Endothelial cell of umbilical vein (primary cell): ENCODE measurements at regions not wholly inside any gene's neighbourhood (a gene's known extent, or its start where the extent isn't known, plus 50 kb on each side); places are given as distances from the start of the nearest gene placed in this dataset.

ENCODE experiments used
- BruUV-seq: library from RNA; stranded (reverse); fragments of 400-500 nt; replicated peaks from 2 replicates; lab custom pipeline; 2021; lab: Mats Ljungman, UMichigan
- CTCF ChIA-PET: fragments of 300-600, 350-600 bp; sonication (Branson Sonifier 250); formaldehyde crosslinking; loops from one replicate; lab custom pipeline; 2021; ENCODE audit warnings: antibody characterized with exemption, inconsistent platforms; lab: Charles Lee
- POLR2A ChIA-PET: fragments of 300-600, 350-600 bp; sonication (Branson Sonifier 250); formaldehyde crosslinking; loops from one replicate; lab custom pipeline; 2021; ENCODE audit warnings: antibody characterized with exemption, inconsistent platforms; lab: Charles Lee
- DNase-seq: peaks from one replicate; pipeline ENCODE4 v3.0.0-alpha.2; 2011; ENCODE audit warnings: low read depth, low spot score
- FAIRE-seq: peaks from 2 replicates; lab custom pipeline; 2011; peaks lifted over from hg19 to GRCh38; lab: Jason Lieb, UNC
- H2AFZ ChIP-seq: 2 replicates; pipeline ENCODE4 v1.6.0; 2012; ENCODE audit warnings: low read depth, low read length, control low read depth, inconsistent platforms
- H3K27ac ChIP-seq: 2 replicates; pipeline ENCODE4 v1.5.1; 2011; ENCODE audit warnings: low read depth, mild to moderate bottlenecking, control low read depth, low read length, moderate library complexity; ENCODE audit not compliant: insufficient read depth
- H3K27me3 ChIP-seq, 2 experiments: 2 replicates each; pipeline versions ENCODE4 v1.6.0 to v1.6.1; 2011; ENCODE audit warnings: low read length in 2 of 2, mixed read lengths in 1 of 2; ENCODE audit not compliant: control insufficient read depth in 2 of 2, insufficient read depth in 2 of 2
- H3K36me3 ChIP-seq, 2 experiments: 2 replicates in 1 of 2; 3 replicates in 1 of 2; pipeline ENCODE4 v1.5.1; 2011; ENCODE audit warnings: low read length in 2 of 2, mild to moderate bottlenecking in 1 of 2, moderate library complexity in 1 of 2; ENCODE audit not compliant: control insufficient read depth in 2 of 2, insufficient read depth in 2 of 2; ENCODE audit errors: extremely low read depth in 1 of 2
- H3K4me1 ChIP-seq: 3 replicates; pipeline ENCODE4 v1.5.1; 2011; ENCODE audit warnings: mild to moderate bottlenecking, low read length; ENCODE audit not compliant: control insufficient read depth, insufficient read depth; ENCODE audit errors: extremely low read depth
- H3K4me2 ChIP-seq: 2 replicates; pipeline ENCODE4 v1.6.1; 2011; ENCODE audit warnings: low read length, control low read depth, mixed read lengths; ENCODE audit not compliant: insufficient read depth
- H3K4me3 ChIP-seq, 3 experiments: fragments of 200-600 bp in 1 of 3; sonication (generic), shearing (Covaris generic) in 1 of 3; replicated peaks in 1 of 3; 2 replicates each; pipeline ENCODE4 v1.5.1; 2011 to 2016; ENCODE audit warnings: control low read depth in 3 of 3, low read length in 3 of 3, mild to moderate bottlenecking in 2 of 3, inconsistent platforms in 1 of 3, low read depth in 1 of 3, moderate library complexity in 1 of 3; ENCODE audit not compliant: insufficient read depth in 1 of 3
- H3K79me2 ChIP-seq: 2 replicates; pipeline ENCODE4 v1.6.0; 2012; ENCODE audit warnings: low read length, inconsistent platforms; ENCODE audit not compliant: control insufficient read depth, insufficient read depth
- H3K9ac ChIP-seq: replicated peaks from 2 replicates; pipeline ENCODE3; 2011; ENCODE audit warnings: low read length, control low read depth; ENCODE audit not compliant: insufficient read depth; ENCODE audit errors: extremely low read depth
- H3K9me1 ChIP-seq: replicated peaks from 3 replicates; pipeline ENCODE4 v1.6.0; 2011; ENCODE audit warnings: mild to moderate bottlenecking, low read length; ENCODE audit not compliant: control insufficient read depth, insufficient read depth; ENCODE audit errors: extremely low read depth
- H3K9me3 ChIP-seq: replicated peaks from 2 replicates; pipeline ENCODE4 v1.5.1; 2012; ENCODE audit warnings: low read length, inconsistent platforms; ENCODE audit not compliant: control insufficient read depth, insufficient read depth
- H4K20me1 ChIP-seq: replicated peaks from 2 replicates; pipeline ENCODE3; 2011; ENCODE audit warnings: mild to moderate bottlenecking, low read length; ENCODE audit not compliant: control insufficient read depth, insufficient read depth; ENCODE audit errors: extremely low read depth
- EZH2 ChIP-seq: IDR thresholded peaks from 2 replicates; pipeline ENCODE4 v1.6.1; 2012; ENCODE audit warnings: borderline replicate concordance, low read depth, mild to moderate bottlenecking, moderate library complexity, low read length, inconsistent platforms; ENCODE audit not compliant: severe bottlenecking
- FOS ChIP-seq: IDR thresholded peaks from 2 replicates; pipeline ENCODE4 v1.6.1; 2011; ENCODE audit warnings: mild to moderate bottlenecking, low read length, moderate library complexity, borderline replicate concordance; ENCODE audit not compliant: insufficient read depth
- GATA2 ChIP-seq: IDR thresholded peaks from 2 replicates; pipeline ENCODE4 v1.7.0; 2011; ENCODE audit warnings: low read depth, mild to moderate bottlenecking, moderate library complexity, mixed read lengths, low read length; ENCODE audit not compliant: insufficient read length, insufficient read depth
- JUN ChIP-seq: IDR thresholded peaks from 2 replicates; pipeline ENCODE4 v1.6.1; 2011; ENCODE audit warnings: borderline replicate concordance, low read depth; ENCODE audit not compliant: insufficient read length, insufficient read depth
- MYC ChIP-seq: IDR thresholded peaks from one replicate; pipeline ENCODE4 v1.6.1; 2011; ENCODE audit warnings: mild to moderate bottlenecking, low read depth, low read length
- POLR2A ChIP-seq: IDR thresholded peaks from 2 replicates; pipeline ENCODE4 v1.6.1; 2012; ENCODE audit warnings: low read depth, mild to moderate bottlenecking, control low read depth, low read length
- POLR2AphosphoS5 ChIP-seq: IDR thresholded peaks from 2 replicates; pipeline ENCODE4 v1.6.1; 2012; ENCODE audit warnings: low read depth, mild to moderate bottlenecking, control low read depth, low read length, moderate library complexity; ENCODE audit not compliant: insufficient read depth
- dilution Hi-C: fragments of 300-500 bp; cut with MboI; formaldehyde crosslinking; loops from one replicate; pipeline ENCODE4 v1.15.0; 2019; ENCODE audit warnings: low sequenced_read_pairs; ENCODE audit not compliant: extremely low pct_ligation_motif_present
- intact Hi-C: fragments of 100-400 bp; cut with micrococcal nuclease; formaldehyde crosslinking; loops from one replicate; pipeline ENCODE4 v1.10.0; 2022
- TF ChIP-seq, protein P1 (sequence below): IDR thresholded peaks from 2 replicates; pipeline ENCODE4 v1.6.1; 2011; ENCODE audit not compliant: insufficient read depth, insufficient read length
- TF ChIP-seq, protein P2 (sequence below), 2 donors: IDR thresholded peaks; 1 replicate in 1 of 2; 2 replicates in 1 of 2; pipeline ENCODE4 v1.5.1; 2011; ENCODE audit warnings: low read length in 2 of 2, mild to moderate bottlenecking in 2 of 2, moderate library complexity in 2 of 2, control low read depth in 1 of 2, inconsistent platforms in 1 of 2, low read depth in 1 of 2; ENCODE audit not compliant: insufficient read depth in 1 of 2; ENCODE audit errors: extremely low read depth in 1 of 2

DNA sequence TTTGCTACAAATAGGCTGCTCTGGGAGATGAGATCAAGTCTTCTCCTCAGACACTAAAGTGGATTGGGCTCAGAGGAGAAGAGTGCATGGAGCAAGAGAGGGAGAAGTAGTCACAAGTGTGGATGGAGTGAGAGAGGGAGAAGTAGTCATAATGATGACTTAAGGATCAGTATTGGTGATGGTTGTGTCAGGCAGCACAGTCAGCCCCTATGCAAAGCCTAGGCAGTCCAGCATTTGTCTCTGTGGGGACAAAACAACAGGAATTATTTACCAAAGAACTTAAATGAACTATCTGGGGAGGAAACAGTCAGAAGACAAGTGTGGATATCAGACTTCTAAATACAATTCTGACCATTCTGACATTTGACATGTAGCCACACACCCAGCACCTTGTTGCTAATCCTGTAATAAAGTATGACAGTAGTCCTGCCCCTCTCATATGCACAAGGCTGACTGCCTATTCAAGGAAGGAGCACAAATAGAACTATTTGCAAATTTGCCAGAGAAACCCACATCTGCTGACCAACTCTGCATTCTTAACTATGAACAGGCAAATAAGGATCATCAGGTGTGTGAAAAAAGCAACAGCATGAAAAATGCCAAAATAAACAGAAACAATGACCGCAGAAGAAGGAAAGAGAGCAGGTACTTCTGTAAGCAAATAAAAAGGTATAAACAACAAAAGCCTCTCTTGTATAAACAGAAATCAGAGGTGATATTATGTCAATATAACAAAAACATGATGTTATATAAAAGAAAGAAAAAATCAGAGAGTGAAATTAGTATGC lies 1597.9 kb upstream of the ACVR2A start:
- no peaks in the 10 kb centered on the region for H3K36me3 ChIP-seq
- H3K27me3 ChIP-seq: no peaks in the 10 kb centered on the region
- H3K9ac ChIP-seq: no peak overlapping the region
- H2AFZ ChIP-seq: no peak overlapping the region
- BruUV-seq: no TSS peak
- H3K79me2 ChIP-seq: no peaks in the 10 kb centered on the region
- ChIA-PET CTCF (no interaction called here), POLR2A (no interaction called here)
- dilution Hi-C loops: no loop called here
- no peak overlapping the region for H3K4me2 ChIP-seq
- no peak overlapping the region for H3K4me3 ChIP-seq
- H3K9me3 ChIP-seq: no peaks in the 10 kb centered on the region
- no peak for DNase-seq
- no peak for FAIRE-seq
- TF ChIP-seq MYC (no peak), POLR2AphosphoS5 (no peak), POLR2A (no peak), GATA2 (no peak), JUN (no peak), EZH2 (no peak), FOS (no peak)
- TF ChIP-seq, protein P1, sequence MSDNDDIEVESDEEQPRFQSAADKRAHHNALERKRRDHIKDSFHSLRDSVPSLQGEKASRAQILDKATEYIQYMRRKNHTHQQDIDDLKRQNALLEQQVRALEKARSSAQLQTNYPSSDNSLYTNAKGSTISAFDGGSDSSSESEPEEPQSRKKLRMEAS: no peak
- TF ChIP-seq, protein P2, sequence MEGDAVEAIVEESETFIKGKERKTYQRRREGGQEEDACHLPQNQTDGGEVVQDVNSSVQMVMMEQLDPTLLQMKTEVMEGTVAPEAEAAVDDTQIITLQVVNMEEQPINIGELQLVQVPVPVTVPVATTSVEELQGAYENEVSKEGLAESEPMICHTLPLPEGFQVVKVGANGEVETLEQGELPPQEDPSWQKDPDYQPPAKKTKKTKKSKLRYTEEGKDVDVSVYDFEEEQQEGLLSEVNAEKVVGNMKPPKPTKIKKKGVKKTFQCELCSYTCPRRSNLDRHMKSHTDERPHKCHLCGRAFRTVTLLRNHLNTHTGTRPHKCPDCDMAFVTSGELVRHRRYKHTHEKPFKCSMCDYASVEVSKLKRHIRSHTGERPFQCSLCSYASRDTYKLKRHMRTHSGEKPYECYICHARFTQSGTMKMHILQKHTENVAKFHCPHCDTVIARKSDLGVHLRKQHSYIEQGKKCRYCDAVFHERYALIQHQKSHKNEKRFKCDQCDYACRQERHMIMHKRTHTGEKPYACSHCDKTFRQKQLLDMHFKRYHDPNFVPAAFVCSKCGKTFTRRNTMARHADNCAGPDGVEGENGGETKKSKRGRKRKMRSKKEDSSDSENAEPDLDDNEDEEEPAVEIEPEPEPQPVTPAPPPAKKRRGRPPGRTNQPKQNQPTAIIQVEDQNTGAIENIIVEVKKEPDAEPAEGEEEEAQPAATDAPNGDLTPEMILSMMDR (IDR thresholded peaks at IDR 0.05; ENCODE audit: extremely low read depth in 1 of 2, insufficient read depth in 1 of 2, low read depth in 1 of 2, low read length in 2 of 2): no peak
- no peak overlapping the region for H3K27ac ChIP-seq
- no peaks in the 10 kb centered on the region for H3K4me1 ChIP-seq
- H3K9me1 ChIP-seq: no peaks in the 10 kb centered on the region
- intact Hi-C loops: no loop called here
- no peaks in the 10 kb centered on the region for H4K20me1 ChIP-seq
